Activated CD4-positive, alpha-beta T cell treated with anti-CD3 and anti-CD28 coated beads, Interleukin-2, amount 50 U/mL, for 1 hour (primary cell): ENCODE measurements at regions not wholly inside any gene's neighbourhood (a gene's known extent, or its start where the extent isn't known, plus 50 kb on each side); places are given as distances from the start of the nearest gene placed in this dataset.

Experiments used
- DNase-seq: peaks from one replicate; pipeline ENCODE4 v3.0.0-alpha.2; 2020

GRCh38 chr5:96157841-96158291, 196.2 kb upstream of the ELL2 start:
- no peak for DNase-seq

GRCh38 chr5:96157077-96157780, 195.6 kb upstream of the ELL2 start:
- no peak for DNase-seq

- DNase-seq, result no peak
Observed at GRCh38 chr5:96155147-96155546, 193.5 kb upstream of the ELL2 start.

- DNase-seq, result no peak
Observed at GRCh38 chr5:96151891-96152290, 190.2 kb upstream of the ELL2 start.

GRCh38 chr5:96150007-96150406, 188.4 kb upstream of the ELL2 start:
- no peak for DNase-seq

- DNase-seq, result no peak
Observed at GRCh38 chr5:96149546-96149945, 187.9 kb upstream of the ELL2 start.

- no peak for DNase-seq
Observed at GRCh38 chr5:96149021-96149420, 187.4 kb upstream of the ELL2 start.

- no peak for DNase-seq
Observed at GRCh38 chr5:96148376-96148775, 186.7 kb upstream of the ELL2 start.

GRCh38 chr5:96147866-96148265, 186.2 kb upstream of the ELL2 start:
- DNase-seq, result no peak

- DNase-seq, result no peak
Observed at GRCh38 chr5:96146675-96147074, 185.0 kb upstream of the ELL2 start.

GRCh38 chr5:96144289-96144688, 182.6 kb upstream of the ELL2 start:
- DNase-seq, result no peak

GRCh38 chr5:96143450-96143849, 181.8 kb upstream of the ELL2 start:
- no peak for DNase-seq

GRCh38 chr5:96142786-96143434, 181.3 kb upstream of the ELL2 start:
- DNase-seq, result no peak

- DNase-seq, result no peak
Observed at GRCh38 chr5:96142184-96142781, 180.6 kb upstream of the ELL2 start.

- DNase-seq, result no peak
Observed at GRCh38 chr5:96141749-96142148, 180.1 kb upstream of the ELL2 start.

GRCh38 chr5:96140496-96140895, 178.8 kb upstream of the ELL2 start:
- no peak for DNase-seq

- DNase-seq, result no peak
Observed at GRCh38 chr5:96140084-96140483, 178.4 kb upstream of the ELL2 start.

- DNase-seq, result no peak
Observed at GRCh38 chr5:96134886-96135285, 173.2 kb upstream of the ELL2 start.

- no peak for DNase-seq
Observed at GRCh38 chr5:96133341-96134079, 171.9 kb upstream of the ELL2 start.

GRCh38 chr5:96129276-96129675, 167.6 kb upstream of the ELL2 start:
- no peak for DNase-seq

GRCh38 chr5:96128204-96128864, 166.7 kb upstream of the ELL2 start:
- DNase-seq, result no peak

- DNase-seq, result no peak
Observed at GRCh38 chr5:96127538-96127937, 165.9 kb upstream of the ELL2 start.
